ENCODE measurements at regions not wholly inside any gene's neighbourhood (a gene's known extent, or its start where the extent isn't known, plus 50 kb on each side); places are given as distances from the start of the nearest gene placed in this dataset.
"Not testable (repeated sequence)": the region's sequence is repeated elsewhere in the genome, so short reads cannot be mapped to it uniquely, and the experiment has no call there.

DNA sequence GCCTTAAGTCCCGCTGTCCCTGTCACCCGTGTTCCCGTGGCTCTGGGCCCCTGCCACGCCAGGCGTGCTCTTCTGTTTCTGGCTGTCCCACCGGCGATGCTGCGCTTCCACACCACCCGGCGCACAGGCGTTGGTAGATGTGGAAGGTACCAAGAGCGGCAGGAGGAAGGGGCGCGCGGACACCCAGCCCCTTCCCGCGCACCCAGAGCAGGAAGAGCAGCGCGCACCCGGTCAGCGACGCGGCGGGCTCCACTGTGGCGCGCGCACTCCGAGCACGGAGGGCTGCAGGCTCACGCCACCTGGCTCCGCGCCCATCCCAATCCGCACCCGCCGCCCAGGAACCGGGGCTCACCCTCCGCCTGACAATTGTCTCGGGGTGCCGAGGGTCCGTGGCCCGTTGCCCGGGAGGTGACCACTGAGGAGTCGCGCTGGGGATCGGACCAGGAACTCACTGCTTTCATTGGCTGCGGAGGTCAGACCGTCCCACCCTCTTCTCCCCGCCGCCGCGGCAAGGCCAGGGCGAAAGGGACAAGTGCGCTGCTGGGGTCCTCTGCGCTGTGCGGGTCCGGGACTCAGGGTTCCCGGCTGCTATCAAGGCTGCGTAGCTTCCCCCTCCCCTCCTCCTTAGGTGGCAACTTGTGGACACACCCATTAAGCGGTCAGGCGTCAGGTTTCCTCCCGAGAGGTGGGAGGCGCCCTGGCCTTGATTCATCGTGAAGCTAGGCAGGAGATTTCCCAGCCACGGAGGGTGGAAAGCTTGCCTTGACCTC, 121.6 kb upstream of the ZNF92 start:
- peak; percentile 16 for DNase-seq

DNA sequence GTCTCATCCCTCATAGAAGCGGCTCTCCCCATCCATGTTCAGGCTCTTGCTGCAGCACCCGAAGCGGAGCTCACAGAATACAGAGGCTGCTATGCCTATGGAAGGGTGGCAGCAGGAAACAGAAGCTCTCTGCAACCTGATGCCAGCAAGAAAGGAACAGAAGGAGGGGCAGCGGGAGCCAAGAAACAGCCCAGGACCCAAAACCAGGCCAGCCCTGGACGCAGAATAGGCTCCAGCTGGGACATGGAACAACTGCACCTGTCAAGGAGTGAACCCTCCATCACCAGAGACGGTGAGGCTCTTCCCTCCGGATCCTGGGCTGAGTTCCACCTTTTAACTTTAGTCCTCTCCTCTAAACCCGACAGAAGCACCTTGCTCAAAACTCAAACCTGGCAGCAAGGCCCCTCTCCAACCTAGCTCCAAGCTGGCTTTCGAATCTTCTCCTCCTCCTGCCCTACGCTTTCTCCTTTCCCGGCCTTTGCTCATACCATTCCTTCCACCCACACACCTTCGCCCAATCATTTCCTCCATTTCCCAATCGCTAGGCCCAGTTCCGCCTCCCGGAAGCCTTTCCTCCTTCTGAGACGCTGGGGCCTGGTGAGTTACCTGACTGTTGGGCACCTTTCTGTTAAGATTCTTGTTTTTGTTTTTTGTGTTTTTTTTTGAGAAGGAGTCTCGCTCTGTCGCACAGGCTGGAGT, 122.8 kb upstream of the ZNF92 start:
- no peak for DNase-seq

DNA sequence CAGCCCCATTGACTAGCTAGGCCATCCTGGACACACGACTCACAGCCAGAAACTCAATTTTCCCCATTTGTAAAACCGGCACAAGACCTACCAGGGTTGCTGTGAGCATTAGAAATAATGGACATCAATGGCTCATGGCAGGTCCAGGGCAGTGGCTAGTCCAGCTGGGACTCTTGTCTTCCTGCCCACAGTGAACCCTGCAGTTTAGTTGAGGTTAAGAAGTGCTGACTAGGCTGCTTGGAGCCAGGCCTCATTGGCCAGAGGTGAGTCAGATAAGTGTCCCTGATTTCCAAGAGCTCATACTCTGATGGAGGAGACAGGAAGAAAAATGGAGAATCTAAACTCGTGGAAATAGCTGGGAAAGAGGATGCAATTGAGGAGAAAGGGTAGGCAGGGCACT, 123.4 kb upstream of the ZNF92 start:
- DNase-seq, result no peak

DNA sequence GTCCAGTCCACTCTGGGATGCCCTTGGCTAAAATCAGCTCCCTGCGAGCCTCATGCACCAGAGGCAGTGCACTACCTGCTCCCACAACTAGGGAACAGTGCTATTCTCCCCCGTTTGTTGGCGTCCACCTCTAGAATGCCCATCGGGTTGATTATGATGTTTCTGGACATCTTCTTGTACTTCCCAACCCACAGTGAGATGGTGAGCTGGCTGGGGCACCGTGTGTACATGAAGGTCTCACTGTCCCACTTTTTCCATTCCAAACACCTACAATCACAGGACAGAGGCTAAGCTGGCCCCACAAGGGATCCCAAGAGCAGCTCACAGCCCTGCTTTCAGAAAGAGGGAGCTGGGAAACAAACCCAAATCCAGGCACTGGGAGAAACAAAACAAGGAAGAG, 126.2 kb upstream of the ZNF92 start:
- no peak for DNase-seq

DNA sequence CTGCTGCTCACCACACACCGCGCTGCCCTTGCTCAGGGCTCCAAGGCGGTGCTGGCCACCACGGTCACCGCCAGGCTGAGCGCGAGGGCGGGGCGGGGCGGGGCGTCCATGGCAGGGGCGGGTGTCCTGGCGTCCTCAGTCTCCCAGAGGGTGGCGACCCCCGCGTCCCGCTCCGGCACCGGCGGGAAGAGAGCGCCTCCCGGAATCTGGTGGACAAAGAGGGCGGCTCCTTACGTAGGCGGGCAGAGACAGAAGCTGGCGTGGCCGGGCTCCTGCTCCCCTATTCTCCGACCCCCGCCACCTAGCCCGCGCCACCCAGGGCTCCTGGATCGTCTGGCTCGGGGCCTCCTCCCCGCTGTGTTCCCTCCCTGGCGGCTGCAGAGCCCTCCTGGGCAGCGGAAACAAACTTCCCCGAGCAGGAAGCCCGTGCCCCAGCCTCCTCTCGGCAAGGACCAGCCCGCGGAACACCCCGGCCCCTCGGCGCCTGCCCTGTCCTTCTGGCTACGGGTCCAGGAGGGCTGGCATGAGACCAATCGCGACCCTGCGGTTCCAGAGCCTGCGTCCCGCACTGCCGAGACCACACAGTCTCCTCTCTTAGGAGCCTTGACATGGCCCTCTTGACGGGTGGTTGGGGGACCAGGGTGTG, 133.8 kb upstream of the ZNF92 start:
- DNase-seq, result no peak

DNA sequence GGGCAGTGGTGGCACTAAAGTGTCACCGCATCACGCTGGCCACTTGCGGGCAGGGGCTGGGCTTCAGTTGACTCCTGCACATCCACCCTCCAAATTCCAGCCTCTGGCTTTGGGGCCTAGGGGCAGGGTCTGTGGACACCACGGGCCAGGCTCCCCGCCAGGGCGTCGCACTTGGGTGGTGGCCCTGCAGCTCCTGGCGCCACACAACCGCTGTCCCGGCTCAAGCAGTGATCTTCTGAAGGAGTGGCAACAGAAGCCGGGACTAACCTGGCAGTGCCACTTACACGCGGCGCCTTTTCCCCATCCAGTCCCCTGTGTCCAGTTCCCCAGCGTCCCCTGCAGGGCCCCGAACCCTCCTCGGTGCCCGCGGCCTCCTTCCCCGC, 134.3 kb upstream of the ZNF92 start:
- no peak for DNase-seq

DNA sequence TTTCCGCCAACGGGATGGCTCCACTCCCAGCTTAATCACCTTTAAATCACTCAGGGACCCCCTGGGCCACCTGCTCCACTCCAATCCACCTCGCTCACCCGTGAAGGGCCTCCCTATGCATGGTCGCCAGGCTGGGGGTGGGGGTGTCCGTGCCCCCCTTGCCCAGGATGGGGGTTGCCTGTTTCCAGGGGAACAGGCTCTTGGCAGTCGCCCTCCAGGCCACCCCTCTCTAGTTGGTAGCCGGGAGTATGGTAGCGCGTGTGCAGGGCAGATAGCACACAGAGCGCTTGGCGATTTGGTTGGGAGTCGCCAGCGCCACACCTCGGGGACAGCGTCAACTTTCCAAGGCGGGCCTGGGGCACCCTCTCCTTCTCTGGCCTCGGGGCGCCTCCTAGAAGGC, 134.9 kb upstream of the ZNF92 start:
- DNase-seq, result no peak

DNA sequence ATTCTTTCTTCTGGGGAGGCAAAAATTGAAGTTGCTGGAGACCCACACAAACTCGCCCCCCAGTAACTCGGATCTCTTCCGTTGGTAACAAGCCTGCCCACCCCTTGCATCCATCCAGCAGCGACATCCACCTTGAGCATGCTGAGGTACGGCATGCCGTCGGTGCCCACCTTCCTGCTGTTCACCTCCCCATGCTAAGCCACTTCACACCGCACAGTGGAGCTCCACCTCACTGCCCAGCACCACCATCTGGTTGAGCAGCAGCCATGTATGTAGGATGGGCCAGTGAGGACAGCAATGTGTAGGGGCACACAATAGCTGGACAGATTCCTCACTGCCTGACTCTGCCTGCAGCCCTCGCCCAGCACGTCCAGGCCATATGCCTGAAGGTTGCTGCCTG, 138.1 kb upstream of the ZNF92 start:
- DNase-seq, result no peak

DNA sequence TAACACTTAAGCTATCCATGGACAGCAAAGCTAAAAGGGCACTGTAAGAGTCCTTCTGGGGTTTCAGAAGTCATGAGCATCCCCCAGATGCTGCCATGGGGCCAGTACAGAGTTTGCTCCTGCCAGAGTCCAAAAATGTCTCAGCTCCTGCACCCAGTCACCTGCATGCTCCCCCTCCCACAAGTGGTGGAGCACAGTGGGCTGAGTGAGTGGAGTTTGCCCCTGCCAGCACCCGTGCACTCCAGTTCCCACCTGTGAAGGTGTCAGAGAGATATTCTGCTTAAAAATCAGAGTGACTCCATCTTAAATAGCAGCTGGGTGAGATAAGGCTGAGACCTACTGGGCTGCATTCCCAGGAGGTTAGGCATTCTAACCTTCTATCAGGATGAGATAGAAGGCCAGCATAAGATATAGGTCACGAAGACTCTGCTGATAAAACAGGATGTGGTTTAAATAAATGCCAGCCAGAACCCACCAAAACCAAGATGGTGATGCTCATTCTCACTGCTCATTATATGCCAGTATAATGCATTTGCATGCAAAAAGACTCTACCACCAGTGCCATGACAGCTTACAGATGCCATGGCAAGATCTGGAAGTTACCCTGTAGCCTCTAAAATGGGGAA, 140.1 kb upstream of the ZNF92 start:
- DNase-seq, result no peak

DNA sequence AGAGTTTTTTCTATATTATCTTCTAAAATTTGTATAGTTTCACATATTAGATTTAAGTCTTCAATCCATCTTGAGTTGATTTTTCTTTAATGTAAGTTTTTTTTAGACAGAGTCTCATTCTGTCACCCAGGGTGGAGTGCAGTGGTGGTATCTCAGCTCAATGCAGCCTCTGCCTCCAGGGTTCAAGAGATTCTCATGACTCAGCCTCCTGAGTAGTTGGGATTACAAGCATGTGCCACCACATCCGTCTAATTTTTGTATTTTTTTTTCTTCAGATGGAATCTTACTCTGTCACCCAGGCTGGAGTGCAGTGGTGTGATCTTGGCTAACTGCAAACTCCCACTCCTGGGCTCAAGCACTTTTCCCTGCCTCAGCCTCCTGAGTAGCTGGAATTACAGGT, 143.4 kb upstream of the ZNF92 start:
- DNase-seq, result no peak

DNA sequence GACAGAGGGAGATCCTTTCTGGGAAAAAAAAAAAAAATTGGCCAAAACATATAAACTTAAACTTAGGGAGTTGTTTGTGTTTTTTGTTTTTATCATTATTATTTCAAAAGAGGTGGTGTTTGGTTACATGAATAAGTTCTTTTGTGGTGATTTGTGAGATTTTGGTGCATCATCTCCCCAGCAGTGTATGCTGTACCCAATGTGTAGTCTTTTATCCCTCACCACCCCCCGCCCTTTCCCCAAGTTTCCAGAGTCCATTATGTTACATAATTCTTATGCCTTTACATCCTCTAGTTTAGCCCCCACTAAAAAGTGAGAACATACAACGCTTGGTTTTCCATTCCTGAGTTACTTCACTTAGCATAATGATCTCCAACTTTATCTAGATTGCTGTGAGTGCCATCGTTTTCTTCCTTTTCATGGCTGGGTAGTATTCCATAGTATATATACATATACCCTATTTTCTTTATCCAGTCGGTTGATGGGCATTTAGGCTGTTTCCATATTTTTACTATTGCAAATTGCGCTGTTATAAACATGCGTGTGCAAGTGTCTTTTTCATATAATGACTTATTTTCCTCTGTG, 148.1 kb upstream of the ZNF92 start:
- DNase-seq, result no peak

DNA sequence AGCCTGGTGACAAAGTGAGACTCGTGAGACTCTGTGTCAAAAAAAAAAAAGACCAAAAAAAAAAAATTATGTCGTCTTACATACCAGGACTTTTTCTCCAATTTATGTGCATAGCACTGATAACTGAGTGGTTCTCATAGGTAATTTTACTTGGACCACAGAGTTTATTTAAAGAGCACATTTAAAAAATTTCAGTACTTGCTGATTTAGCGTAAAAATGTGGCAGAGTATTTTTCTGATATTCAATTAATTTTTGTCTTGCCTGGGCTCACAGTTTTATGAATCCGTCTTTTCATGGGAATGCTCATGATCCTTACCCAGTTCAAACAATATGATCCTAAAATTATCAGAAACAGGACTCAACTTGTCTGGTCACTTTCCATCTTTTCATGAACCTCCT, 151.0 kb upstream of the ZNF92 start:
- no peak for DNase-seq

DNA sequence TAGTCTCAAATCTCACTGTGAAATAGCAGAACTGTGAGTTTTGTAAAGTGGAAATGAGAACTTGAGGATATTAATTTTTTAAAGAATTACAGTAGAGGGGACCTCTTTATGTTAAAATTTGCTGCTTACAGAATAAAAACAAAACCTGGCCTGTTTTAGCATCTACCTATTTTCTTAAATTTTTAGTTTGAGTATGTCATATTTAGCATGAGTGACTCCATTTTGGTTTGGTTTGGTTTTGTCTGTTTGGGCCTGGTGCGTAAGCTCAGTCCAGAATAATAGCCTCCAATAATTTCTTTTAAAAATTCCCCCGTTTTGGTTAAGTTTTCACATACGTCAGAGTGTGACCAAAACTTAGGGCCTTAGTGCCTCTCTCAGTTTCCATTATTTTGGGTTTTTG, 152.0 kb upstream of the ZNF92 start:
- no peak for DNase-seq

DNA sequence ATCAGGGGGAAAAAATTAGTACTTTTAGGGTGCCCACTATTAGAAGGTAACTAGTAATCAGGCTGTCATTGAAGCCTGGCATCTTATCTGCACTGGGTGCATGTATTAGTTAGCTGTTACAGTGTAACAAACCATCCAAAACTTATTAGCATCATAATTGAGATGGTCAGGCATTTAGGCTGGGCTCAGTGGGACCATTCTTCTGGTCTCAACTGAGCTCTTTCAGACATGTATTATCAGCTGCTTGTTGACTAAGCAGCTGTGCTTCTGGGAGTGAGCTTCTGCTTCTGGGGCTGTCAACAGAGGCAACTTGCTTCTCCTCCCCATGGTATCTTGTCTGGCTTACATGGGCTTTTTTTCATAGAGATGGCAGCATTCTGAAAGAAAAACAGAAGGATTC, 154.0 kb upstream of the ZNF92 start:
- DNase-seq, result no peak

DNA sequence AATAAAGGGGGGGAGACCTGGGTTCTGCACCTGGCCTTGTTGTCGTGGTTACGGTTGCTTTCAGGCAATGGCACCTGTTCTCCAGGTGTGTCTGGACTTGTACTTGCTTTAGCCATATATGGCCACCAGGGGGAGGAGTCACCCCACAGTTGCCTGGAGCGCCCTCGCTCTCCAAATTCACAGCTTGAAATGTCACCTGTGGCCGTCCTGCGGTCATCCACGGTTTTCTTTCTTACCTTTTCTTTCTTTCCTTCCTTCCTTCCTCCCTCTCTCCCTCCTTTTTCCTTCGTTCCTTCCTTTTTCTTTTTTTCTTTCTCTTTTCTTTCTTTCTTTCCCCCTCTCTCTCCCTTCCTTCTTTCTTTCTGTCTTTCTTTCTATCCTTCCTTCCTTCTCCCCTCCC, 157.2 kb upstream of the ZNF92 start:
- DNase-seq, result peak; percentile 55

DNA sequence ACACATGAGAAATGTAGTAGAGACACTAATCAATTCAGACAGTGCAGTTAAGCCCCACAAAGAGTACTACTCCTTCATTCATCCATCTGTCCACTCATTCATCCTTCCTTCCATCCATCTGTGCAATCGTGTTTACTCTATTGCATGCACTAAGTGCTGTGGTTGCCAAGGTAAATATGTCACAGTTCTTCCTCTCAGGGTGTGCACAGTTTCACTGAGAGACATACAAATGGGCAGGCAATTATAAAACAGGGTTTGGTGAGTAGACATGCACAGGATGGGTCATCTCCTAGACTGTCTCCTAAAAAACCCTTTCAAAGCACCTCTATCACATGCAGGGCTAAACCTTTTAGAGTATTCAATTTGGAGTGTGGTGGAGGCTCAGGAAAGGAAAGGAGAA, 160.4 kb upstream of the ZNF92 start:
- not testable (repeated sequence) for DNase-seq

DNA sequence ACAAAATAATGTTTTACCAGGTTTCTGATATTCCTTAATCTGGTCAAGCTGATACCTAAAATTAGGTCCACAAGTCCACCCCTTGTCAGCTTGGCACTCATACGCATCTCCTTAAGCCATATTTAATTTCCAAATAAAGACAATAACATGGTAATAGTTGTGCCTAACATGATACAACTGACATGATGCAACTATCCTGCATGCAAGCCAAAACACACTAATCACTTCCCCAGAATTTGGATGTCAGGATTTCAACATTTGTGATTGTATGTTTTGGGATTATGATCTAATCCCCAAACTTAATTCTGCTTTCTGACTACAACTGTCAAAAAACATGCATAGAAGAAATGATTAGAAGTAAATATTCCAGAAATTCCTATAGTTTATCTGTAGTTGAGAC, 174.4 kb upstream of the ZNF92 start:
- not testable (repeated sequence) for DNase-seq

DNA sequence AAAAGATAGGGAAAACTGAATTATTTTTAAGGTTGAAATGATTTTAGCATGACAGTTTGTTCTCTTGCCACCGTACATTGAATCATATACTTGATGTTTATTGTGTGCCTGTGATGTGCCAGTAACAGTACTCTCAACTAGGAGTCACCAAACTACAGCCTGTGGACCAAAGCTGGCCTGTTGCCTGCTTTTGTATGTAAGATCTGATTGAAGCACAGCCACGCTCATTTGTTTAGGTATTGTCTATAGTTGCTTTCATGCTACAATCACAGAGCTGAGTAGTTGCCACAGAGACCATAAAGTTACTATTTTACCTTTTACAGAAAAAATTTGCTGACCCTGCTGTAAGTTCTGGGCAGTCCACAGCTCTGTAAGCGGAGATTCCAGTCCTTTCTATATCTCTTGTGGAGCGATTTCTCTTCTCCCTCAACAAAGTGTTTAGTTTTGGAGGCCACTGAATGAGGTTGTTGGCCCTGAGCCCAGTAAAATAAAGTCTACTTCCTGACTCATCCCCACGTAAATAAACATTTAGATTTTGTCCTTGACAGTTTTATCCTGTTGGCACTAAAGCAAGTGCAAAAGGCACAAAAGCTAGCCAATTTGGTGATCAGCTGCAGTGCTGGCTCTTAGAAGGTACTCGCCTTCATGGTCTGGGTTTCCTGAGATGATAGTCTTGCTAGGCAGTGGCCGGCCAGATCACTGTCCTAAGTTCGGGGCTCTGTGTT, 180.2 kb upstream of the ZNF92 start:
- not testable (repeated sequence) for DNase-seq

DNA sequence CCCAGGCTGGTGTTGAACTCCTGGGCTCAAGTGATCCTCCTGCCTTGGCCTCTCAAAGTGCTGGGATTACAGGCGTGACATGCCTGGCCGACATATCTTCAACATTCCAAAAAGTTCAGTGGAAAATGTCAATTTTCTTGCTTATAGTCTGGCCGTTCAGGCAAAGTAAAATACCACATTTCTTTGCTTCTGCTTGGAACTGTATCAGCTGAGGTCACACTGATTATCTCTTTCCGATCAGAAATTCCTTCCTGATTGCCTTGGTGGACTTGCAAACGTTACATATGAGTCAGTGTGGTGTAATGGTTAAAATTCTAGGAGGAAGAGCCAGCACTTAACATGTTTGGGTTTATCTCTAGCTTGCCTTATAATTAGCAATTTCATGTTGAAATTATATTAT, 170.6 kb upstream of the ERV3-1 start:
- not testable (repeated sequence) for DNase-seq

DNA sequence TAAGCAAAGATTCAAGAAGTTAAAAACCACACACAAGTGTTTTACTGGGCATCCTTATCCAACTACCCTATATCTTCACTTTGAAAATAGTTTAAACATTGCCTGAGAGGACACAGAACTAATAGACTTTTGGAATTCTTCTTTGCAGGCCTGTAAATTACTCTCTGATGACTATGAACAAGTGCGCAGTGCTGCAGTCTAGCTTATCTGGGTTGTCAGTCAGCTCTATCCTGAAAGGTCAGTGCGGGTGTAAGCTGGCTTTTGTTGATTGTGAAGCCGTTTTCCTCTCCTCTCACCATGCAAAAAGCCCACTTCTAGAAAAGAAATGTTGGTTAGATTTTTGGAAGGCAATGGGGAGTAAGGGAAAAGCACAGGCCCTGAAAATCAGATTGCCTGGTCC, 143.6 kb upstream of the ERV3-1 start:
- DNase-seq, result not testable (repeated sequence)

DNA sequence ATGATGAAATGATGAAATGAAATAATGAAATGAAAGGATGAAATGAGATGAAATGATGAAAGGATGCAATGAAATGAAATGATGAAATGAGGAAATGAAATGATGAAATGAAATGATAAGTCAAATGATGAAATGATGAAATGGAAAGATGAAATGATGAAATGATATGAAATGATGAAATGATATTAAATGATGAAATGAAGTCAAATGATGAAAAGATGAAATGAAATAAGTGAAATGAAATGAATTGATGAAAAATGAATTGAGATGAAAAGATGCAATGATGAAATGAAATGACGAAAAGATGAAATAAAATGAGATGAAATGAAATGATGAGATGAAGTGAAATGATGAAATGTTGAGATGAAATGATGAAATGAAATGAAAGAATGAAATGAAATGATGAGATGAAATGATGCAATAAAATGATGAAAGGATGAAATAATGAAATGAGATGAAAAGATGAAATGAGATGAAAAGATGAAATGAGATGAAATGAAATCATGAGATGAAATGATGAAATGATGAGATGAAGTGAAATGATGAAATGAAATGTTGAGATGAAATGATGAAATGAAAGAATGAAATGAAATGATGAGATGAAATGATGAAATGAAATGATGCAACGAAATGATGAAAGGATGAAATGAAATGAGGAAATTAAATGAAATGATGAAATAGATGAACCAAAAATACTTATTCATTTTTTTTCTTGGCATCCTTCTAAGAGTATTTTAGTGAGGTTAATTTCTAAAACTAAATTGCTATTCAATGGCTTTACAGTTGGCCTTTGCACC, 139.8 kb upstream of the ERV3-1 start:
- DNase-seq, result not testable (repeated sequence)

DNA sequence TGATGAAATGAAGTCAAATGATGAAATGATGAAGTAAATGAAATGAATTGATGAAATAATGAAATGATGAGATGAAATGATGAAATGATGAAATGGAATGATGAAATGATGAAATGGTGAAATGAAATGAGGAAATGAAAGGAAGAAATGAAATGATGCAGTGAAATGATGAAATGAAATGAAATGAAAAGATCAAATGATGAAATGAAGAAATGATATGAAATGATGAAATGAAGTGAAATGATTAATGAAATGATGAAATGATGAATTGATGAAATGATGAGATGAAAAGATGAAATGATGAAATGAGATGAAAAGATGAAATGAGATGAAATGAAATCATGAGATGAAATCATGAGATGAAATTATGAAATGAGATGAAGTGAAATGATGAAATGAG, 139.2 kb upstream of the ERV3-1 start:
- not testable (repeated sequence) for DNase-seq

All from stimulated activated CD4-positive, alpha-beta T cell treated with anti-CD3 and anti-CD28 coated beads, Interleukin-1b, Interleukin-23, amount 100 ng/mL, for 48 hours (primary cell).